ENCODE measurements at regions not wholly inside any gene's neighbourhood (a gene's known extent, or its start where the extent isn't known, plus 50 kb on each side); places are given as distances from the start of the nearest gene placed in this dataset.
"Not testable (repeated sequence)": the region's sequence is repeated elsewhere in the genome, so short reads cannot be mapped to it uniquely, and the experiment has no call there.

GRCh38 chr12:97983796-97984195 lies 521.2 kb downstream of the RMST start:
- intact Hi-C loops (cut with micrococcal nuclease) = no loop called here

GRCh38 chr12:97984436-97984835 lies 521.8 kb downstream of the RMST start:
- intact Hi-C loops (cut with micrococcal nuclease) = no loop called here

GRCh38 chr12:97984974-97985580 lies 522.5 kb downstream of the RMST start:
- intact Hi-C loops (cut with micrococcal nuclease) = no loop called here

GRCh38 chr12:97985834-97986233 lies 523.2 kb downstream of the RMST start:
- intact Hi-C loops (cut with micrococcal nuclease) = no loop called here

GRCh38 chr12:97988588-97988987 lies 526.0 kb downstream of the RMST start:
- intact Hi-C loops (cut with micrococcal nuclease) = not testable (repeated sequence)

- intact Hi-C loops (cut with micrococcal nuclease) = no loop called here
Measured at GRCh38 chr12:97989366-97989940, 525.9 kb upstream of the TMPO start.

GRCh38 chr12:97994746-97995484 lies 520.5 kb upstream of the TMPO start:
- intact Hi-C loops (cut with micrococcal nuclease) = no loop called here

GRCh38 chr12:97995559-97995958 lies 519.8 kb upstream of the TMPO start:
- intact Hi-C loops (cut with micrococcal nuclease) = no loop called here

GRCh38 chr12:98001430-98001829 lies 514.0 kb upstream of the TMPO start:
- intact Hi-C loops (cut with micrococcal nuclease) = no loop called here

- intact Hi-C loops (cut with micrococcal nuclease) = no loop called here
Measured at GRCh38 chr12:98002887-98003493, 512.4 kb upstream of the TMPO start.

- intact Hi-C loops (cut with micrococcal nuclease) = no loop called here
Measured at GRCh38 chr12:98007963-98008362, 507.4 kb upstream of the TMPO start.

GRCh38 chr12:98013560-98013959 lies 501.8 kb upstream of the TMPO start:
- intact Hi-C loops (cut with micrococcal nuclease) = no loop called here

GRCh38 chr12:98018836-98019235 lies 496.6 kb upstream of the TMPO start:
- intact Hi-C loops (cut with micrococcal nuclease) = no loop called here

GRCh38 chr12:98020376-98020775 lies 495.0 kb upstream of the TMPO start:
- intact Hi-C loops (cut with micrococcal nuclease) = no loop called here

GRCh38 chr12:98022961-98023360 lies 492.4 kb upstream of the TMPO start:
- intact Hi-C loops (cut with micrococcal nuclease) = no loop called here

GRCh38 chr12:98037401-98038140 lies 477.8 kb upstream of the TMPO start:
- intact Hi-C loops (cut with micrococcal nuclease) = no loop called here

GRCh38 chr12:98042668-98043067 lies 472.7 kb upstream of the TMPO start:
- intact Hi-C loops (cut with micrococcal nuclease) = no loop called here

GRCh38 chr12:98045395-98045794 lies 470.0 kb upstream of the TMPO start:
- intact Hi-C loops (cut with micrococcal nuclease) = no loop called here

GRCh38 chr12:98048326-98048725 lies 467.1 kb upstream of the TMPO start:
- intact Hi-C loops (cut with micrococcal nuclease) = no loop called here

GRCh38 chr12:98053202-98053601 lies 462.2 kb upstream of the TMPO start:
- intact Hi-C loops (cut with micrococcal nuclease) = no loop called here

GRCh38 chr12:98057701-98058100 lies 457.7 kb upstream of the TMPO start:
- intact Hi-C loops (cut with micrococcal nuclease) = no loop called here

GRCh38 chr12:98058213-98058612 lies 457.2 kb upstream of the TMPO start:
- intact Hi-C loops (cut with micrococcal nuclease) = no loop called here
